Neural progenitor cell (in vitro differentiated cells): ENCODE measurements at regions not wholly inside any gene's neighbourhood (a gene's known extent, or its start where the extent isn't known, plus 50 kb on each side); places are given as distances from the start of the nearest gene placed in this dataset.

Source experiments
- DNase-seq: peaks from one replicate; pipeline ENCODE4 v3.0.0-alpha.2; 2016; ENCODE audit warnings: low spot score
- H2AFZ ChIP-seq: fragments of 200-600 bp; sonication (generic); replicated peaks from 2 replicates; pipeline ENCODE4 v1.6.1; 2016; ENCODE audit warnings: antibody characterized with exemption
- H3F3A ChIP-seq: fragments of 200-600 bp; sonication (generic); 2 replicates; pipeline ENCODE4 v1.6.1; 2016; ENCODE audit warnings: antibody characterized with exemption, low read depth
- H3K27ac ChIP-seq: fragments of 200-600 bp; sonication (generic); 2 replicates; pipeline ENCODE4 v1.5.1; 2016; ENCODE audit warnings: mild to moderate bottlenecking
- H3K27me3 ChIP-seq: fragments of 200-600 bp; sonication (generic); 2 replicates; pipeline ENCODE4 v1.6.1; 2016; ENCODE audit warnings: mild to moderate bottlenecking, moderate library complexity
- H3K36me3 ChIP-seq: fragments of 200-600 bp; sonication (generic); 2 replicates; pipeline ENCODE4 v1.5.1; 2016
- H3K4me1 ChIP-seq: fragments of 200-600 bp; sonication (generic); 2 replicates; pipeline ENCODE4 v1.6.1; 2016; ENCODE audit warnings: mixed run types
- H3K4me2 ChIP-seq: fragments of 200-600 bp; sonication (generic); 2 replicates; pipeline ENCODE4 v1.6.1; 2016
- H3K4me3 ChIP-seq: fragments of 200-600 bp; sonication (generic); 2 replicates; pipeline ENCODE4 v1.5.1; 2016
- H3K79me2 ChIP-seq: fragments of 200-600 bp; sonication (generic); 2 replicates; pipeline ENCODE4 v1.6.1; 2016; ENCODE audit warnings: low read depth
- H3K9ac ChIP-seq: fragments of 200-600 bp; sonication (generic); 2 replicates; pipeline ENCODE4 v1.6.1; 2016
- H3K9me3 ChIP-seq: fragments of 200-600 bp; sonication (generic); 2 replicates; pipeline ENCODE4 v1.5.1; 2016; ENCODE audit warnings: low read depth
- H4K20me1 ChIP-seq: fragments of 200-600 bp; sonication (generic); 2 replicates; pipeline ENCODE4 v1.6.1; 2016; ENCODE audit warnings: low read depth
- H3K27ac Mint-ChIP-seq: 3 replicates; pipeline ENCODE4 v1.8.0; 2021; ENCODE audit warnings: mixed read lengths
- H3K27me3 Mint-ChIP-seq: 2 replicates; pipeline ENCODE4 v1.8.0; 2022; ENCODE audit warnings: low read depth, mild to moderate bottlenecking, inconsistent platforms, moderate library complexity, mixed read lengths; ENCODE audit not compliant: insufficient read depth
- H3K36me3 Mint-ChIP-seq: 3 replicates; pipeline ENCODE4 v1.8.0; 2021; ENCODE audit warnings: mixed read lengths
- H3K4me1 Mint-ChIP-seq: 3 replicates; pipeline ENCODE4 v1.8.0; 2021; ENCODE audit warnings: mixed read lengths
- H3K4me3 Mint-ChIP-seq: 3 replicates; pipeline ENCODE4 v1.8.0; 2021; ENCODE audit warnings: mild to moderate bottlenecking, moderate library complexity, mixed read lengths
- H3K9me3 Mint-ChIP-seq: 3 replicates; pipeline ENCODE4 v1.8.0; 2020; ENCODE audit warnings: mixed read lengths
- EZH2 ChIP-seq: fragments of 200-600 bp; sonication (generic); IDR thresholded peaks from 2 replicates; pipeline ENCODE4 v1.6.1; 2017; ENCODE audit warnings: antibody characterized with exemption, mild to moderate bottlenecking, moderate library complexity
- EZH2phosphoT487 ChIP-seq: fragments of 200-600 bp; sonication (generic); IDR thresholded peaks from 2 replicates; pipeline ENCODE4 v1.6.1; 2017; ENCODE audit warnings: antibody characterized with exemption
- TF ChIP-seq, protein P1 (sequence below): fragments of 200-600 bp; sonication (generic); IDR thresholded peaks from 2 replicates; pipeline ENCODE4 v1.5.1; 2017; ENCODE audit warnings: antibody characterized with exemption, mild to moderate bottlenecking

DNA sequence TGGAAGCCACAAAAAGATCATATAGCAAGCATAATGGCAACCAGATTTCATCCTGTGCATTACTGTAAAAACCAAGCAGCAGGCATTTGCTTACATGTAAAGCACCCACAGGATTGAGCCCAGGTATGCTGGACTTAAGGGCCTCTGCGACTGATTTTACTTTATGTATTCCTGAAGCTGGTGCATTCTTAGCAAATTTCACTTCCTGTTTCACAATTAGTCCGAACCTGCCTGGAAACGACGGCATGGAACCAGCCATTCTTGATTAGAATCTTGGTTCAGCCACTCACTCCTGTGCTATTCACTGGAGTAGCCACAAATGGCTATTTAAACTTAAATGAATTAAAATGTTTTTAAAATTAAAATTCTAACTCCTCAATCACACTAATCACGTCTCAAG is 239.2 kb downstream of the NUAK1 start:
- H2AFZ ChIP-seq, result no peak overlapping the region
- no peaks in the 10 kb centered on the region for H3K36me3 ChIP-seq
- no peaks in the 10 kb centered on the region for H3K79me2 ChIP-seq
- H3K27ac ChIP-seq, result no peak overlapping the region
- Mint-ChIP-seq H3K27me3 (peaks cover 5% of the 10 kb centered on the region), H3K36me3 (no peaks in the 10 kb centered on the region), H3K27ac (no peak overlapping the region), H3K9me3 (peaks cover 4% of the 10 kb centered on the region), H3K4me3 (no peak overlapping the region), H3K4me1 (no peaks in the 10 kb centered on the region)
- no peaks in the 10 kb centered on the region for H3K9me3 ChIP-seq
- TF ChIP-seq EZH2, result no peak
- TF ChIP-seq, protein P1, sequence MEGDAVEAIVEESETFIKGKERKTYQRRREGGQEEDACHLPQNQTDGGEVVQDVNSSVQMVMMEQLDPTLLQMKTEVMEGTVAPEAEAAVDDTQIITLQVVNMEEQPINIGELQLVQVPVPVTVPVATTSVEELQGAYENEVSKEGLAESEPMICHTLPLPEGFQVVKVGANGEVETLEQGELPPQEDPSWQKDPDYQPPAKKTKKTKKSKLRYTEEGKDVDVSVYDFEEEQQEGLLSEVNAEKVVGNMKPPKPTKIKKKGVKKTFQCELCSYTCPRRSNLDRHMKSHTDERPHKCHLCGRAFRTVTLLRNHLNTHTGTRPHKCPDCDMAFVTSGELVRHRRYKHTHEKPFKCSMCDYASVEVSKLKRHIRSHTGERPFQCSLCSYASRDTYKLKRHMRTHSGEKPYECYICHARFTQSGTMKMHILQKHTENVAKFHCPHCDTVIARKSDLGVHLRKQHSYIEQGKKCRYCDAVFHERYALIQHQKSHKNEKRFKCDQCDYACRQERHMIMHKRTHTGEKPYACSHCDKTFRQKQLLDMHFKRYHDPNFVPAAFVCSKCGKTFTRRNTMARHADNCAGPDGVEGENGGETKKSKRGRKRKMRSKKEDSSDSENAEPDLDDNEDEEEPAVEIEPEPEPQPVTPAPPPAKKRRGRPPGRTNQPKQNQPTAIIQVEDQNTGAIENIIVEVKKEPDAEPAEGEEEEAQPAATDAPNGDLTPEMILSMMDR, result no peak
- no peak for TF ChIP-seq EZH2phosphoT487
- no peak overlapping the region for H3K9ac ChIP-seq
- no peak overlapping the region for H3K4me3 ChIP-seq
- no peak overlapping the region for H3K4me2 ChIP-seq
- H4K20me1 ChIP-seq, result no peaks in the 10 kb centered on the region
- DNase-seq, result no peak
- no peaks in the 10 kb centered on the region for H3F3A ChIP-seq
- no peaks in the 10 kb centered on the region for H3K27me3 ChIP-seq
- no peaks in the 10 kb centered on the region for H3K4me1 ChIP-seq

DNA sequence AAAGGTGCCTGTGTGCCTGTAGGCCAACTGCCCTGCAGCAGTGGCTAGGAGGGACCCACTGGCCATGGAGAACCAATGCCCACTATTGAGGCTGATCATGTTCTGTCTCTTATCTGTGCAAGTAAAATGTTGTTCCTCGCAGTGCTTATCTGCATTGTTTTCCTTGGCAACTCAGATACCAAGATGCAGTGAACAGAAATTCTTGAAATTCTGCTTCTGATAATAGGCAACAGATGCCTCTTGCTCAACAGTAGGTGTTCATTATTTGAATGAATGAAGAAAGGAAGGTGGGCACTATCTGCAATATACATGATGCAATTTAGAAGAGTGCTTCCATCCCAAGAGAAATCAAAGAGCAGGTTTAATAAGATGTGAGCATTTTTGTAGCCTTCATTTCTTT is 232.2 kb downstream of the NUAK1 start:
- H3K9me3 Mint-ChIP-seq, result peaks cover 3% of the 10 kb centered on the region

DNA sequence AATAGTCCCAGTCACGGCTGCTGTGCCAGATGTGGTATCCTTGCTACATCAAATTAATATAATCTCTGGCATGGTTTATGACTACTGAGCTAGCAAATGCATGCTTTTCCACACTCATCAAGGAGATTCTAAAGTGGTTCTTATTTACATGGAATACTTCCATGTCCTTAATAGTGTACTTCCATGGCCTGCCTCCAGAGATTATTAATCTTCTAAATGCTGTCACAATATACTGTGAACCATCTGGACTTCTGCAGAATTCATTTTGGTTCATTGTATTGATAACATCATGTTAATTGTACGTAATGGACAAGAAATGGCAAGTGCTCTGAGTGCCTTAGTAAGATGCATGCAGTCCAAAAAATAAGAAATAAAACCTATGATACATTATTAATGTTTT is 230.8 kb downstream of the NUAK1 start:
- Mint-ChIP-seq H3K9me3 (peaks cover 3% of the 10 kb centered on the region), H3K27me3 (peaks cover 2% of the 10 kb centered on the region), H3K4me1 (no peaks in the 10 kb centered on the region), H3K36me3 (no peaks in the 10 kb centered on the region), H3K27ac (no peak overlapping the region), H3K4me3 (no peak overlapping the region)
- no peaks in the 10 kb centered on the region for H4K20me1 ChIP-seq
- no peaks in the 10 kb centered on the region for H3K27me3 ChIP-seq
- no peaks in the 10 kb centered on the region for H3F3A ChIP-seq
- no peak overlapping the region for H3K4me2 ChIP-seq
- no peaks in the 10 kb centered on the region for H3K4me1 ChIP-seq
- no peak overlapping the region for H3K9ac ChIP-seq
- H3K9me3 ChIP-seq, result no peaks in the 10 kb centered on the region
- H3K79me2 ChIP-seq, result no peaks in the 10 kb centered on the region
- no peak for DNase-seq
- no peak overlapping the region for H3K27ac ChIP-seq
- no peak overlapping the region for H2AFZ ChIP-seq
- TF ChIP-seq EZH2phosphoT487, result no peak
- TF ChIP-seq, protein P1, result no peak
- no peak for TF ChIP-seq EZH2
- H3K4me3 ChIP-seq, result no peak overlapping the region
- H3K36me3 ChIP-seq, result no peaks in the 10 kb centered on the region

More for the DNA sequence above, 232.2 kb downstream of the NUAK1 start:
- Mint-ChIP-seq H3K27me3 (peaks cover 5% of the 10 kb centered on the region), H3K36me3 (no peaks in the 10 kb centered on the region), H3K4me1 (no peaks in the 10 kb centered on the region), H3K4me3 (no peak overlapping the region), H3K27ac (no peak overlapping the region)
- Histone ChIP-seq H3K4me1 (no peaks in the 10 kb centered on the region), H4K20me1 (no peaks in the 10 kb centered on the region), H3K27ac (no peak overlapping the region), H3F3A (no peaks in the 10 kb centered on the region), H3K4me2 (no peak overlapping the region), H3K9ac (no peak overlapping the region), H3K36me3 (no peaks in the 10 kb centered on the region), H3K9me3 (no peaks in the 10 kb centered on the region), H2AFZ (no peak overlapping the region), H3K4me3 (no peak overlapping the region), H3K79me2 (no peaks in the 10 kb centered on the region), H3K27me3 (no peaks in the 10 kb centered on the region)
- no peak for DNase-seq
- TF ChIP-seq EZH2phosphoT487 (no peak), EZH2 (no peak)
- TF ChIP-seq, protein P1, result no peak

DNA sequence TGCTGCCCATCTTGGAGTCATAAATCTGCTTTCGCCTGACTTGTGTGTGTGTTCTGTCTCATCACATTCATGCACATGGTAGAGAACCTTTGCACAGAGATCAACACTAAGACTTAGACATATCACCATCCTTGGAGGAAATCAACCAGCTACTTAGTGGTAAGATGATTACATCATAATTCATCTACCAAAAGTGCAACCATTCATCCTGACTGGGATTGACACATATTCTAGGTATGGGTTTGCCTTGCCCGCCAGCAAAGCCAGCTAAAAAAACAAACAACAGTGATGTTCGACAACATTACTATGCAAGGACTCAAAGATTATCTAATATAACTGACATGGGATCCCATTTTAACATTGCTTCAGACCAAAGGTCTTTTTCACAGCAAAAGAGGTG is 228.7 kb downstream of the NUAK1 start:
- Histone ChIP-seq H3K4me2 (no peak overlapping the region), H2AFZ (no peak overlapping the region), H3K9ac (no peak overlapping the region), H3K27ac (no peak overlapping the region), H4K20me1 (no peaks in the 10 kb centered on the region), H3K9me3 (no peaks in the 10 kb centered on the region), H3F3A (no peaks in the 10 kb centered on the region), H3K4me3 (no peak overlapping the region), H3K27me3 (no peaks in the 10 kb centered on the region), H3K36me3 (no peaks in the 10 kb centered on the region), H3K4me1 (no peaks in the 10 kb centered on the region), H3K79me2 (no peaks in the 10 kb centered on the region)
- H3K27me3 Mint-ChIP-seq, result no peaks in the 10 kb centered on the region
- TF ChIP-seq EZH2 (no peak), EZH2phosphoT487 (no peak)
- TF ChIP-seq, protein P1, result no peak
- peaks cover 1% of the 10 kb centered on the region for H3K36me3 Mint-ChIP-seq
- no peak overlapping the region for H3K27ac Mint-ChIP-seq
- no peak for DNase-seq
- H3K9me3 Mint-ChIP-seq, result peaks cover 5% of the 10 kb centered on the region
- no peak overlapping the region for H3K4me3 Mint-ChIP-seq
- H3K4me1 Mint-ChIP-seq, result no peaks in the 10 kb centered on the region
